GM21360 (cell line): ENCODE measurements at regions not wholly inside any gene's neighbourhood (a gene's known extent, or its start where the extent isn't known, plus 50 kb on each side); places are given as distances from the start of the nearest gene placed in this dataset.
"Not testable (repeated sequence)": the region's sequence is repeated elsewhere in the genome, so short reads cannot be mapped to it uniquely, and the experiment has no call there.

Experiments
- ATAC-seq: cut with Tn5 transposase; IDR thresholded peaks from one replicate; pipeline ENCODE4 v1.9.1; 2021; ENCODE audit warnings: mild to moderate bottlenecking, moderate library complexity; ENCODE audit not compliant: unreplicated experiment

DNA sequence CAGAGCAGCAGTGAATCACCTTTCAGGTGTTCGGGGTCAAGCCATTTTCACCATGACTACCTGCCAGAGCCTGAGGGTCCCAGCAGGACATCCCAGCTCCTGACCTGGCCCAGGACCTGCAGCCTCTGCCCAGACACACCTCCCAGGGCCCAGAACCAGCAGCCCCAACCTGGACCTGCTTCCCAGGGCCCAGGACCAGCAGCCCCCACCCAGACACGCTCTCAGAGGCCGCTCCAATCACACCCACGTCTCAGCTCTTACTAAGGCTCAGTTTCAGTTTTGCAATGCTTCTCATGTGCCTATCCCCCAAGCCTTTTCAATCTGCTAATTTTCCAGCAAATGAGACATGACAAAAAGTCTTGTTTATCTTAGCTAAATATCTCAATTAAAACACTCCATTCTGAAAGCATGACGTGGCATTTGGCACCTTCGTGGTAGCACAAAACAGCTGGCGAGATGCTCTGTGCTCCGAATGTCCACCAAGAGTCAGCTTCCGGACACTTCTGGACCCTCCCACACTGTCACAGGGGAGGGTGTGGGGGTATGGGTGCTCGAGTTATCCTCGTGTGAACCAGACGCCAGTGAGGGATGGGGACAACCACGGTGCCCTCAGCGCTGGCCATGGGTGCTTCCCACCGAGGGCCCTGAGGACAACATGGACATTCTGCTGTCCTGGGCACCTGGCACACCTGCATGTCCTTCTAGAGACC is 253.2 kb downstream of the DLL1 start:
- ATAC-seq = no peak

GRCh38 chr6:170036916-170037315 is 254.0 kb downstream of the DLL1 start:
- ATAC-seq = no peak

DNA sequence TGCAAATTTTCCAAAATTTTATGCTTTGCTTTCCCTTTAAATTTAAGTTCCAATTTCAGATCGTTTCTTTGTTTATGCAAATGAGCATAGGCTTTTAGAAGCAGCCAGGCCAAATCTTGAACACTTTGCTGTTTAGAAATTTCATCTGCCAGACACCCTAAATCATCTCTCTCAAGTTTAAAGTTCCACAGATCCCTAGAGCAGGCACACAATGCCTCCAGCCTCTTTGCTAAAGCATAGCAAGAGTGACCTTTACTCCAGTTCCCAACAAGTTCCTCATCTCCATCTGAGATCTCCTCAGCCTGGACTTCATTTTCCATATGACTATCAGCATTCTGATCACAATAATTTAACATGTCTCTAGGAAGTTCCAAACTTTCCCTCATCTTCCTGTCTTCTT is 254.5 kb downstream of the DLL1 start:
- not testable (repeated sequence) for ATAC-seq

- ATAC-seq = no peak
Observed at GRCh38 chr6:170035901-170036304, 255.0 kb downstream of the DLL1 start.

GRCh38 chr6:170035044-170035443 is 255.8 kb downstream of the DLL1 start:
- no peak for ATAC-seq

GRCh38 chr6:170034294-170034693 is 256.6 kb downstream of the DLL1 start:
- ATAC-seq = no peak

DNA sequence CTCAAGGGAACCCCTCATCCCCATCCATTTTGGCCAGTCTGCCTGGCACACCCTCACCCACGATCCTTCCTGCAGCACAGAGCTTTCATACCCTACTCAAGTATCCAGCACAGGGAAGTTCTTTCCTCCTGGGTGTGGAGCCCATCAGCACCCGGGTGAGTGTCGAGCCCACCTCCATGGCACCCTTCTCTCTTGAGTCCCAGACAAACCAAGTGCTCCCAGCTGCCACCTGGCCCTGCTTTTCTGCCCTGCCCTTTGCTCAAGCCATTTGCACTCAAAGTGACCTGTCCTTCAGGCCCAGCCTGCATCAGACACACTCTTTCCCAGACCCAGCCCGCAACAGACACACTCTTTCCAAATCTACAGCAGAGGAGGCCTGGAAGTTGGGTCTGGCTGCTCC is 257.2 kb downstream of the DLL1 start:
- ATAC-seq = no peak

- no peak for ATAC-seq
Observed at GRCh38 chr6:170032706-170033309, 258.1 kb downstream of the DLL1 start.

- no peak for ATAC-seq
Observed at GRCh38 chr6:170032197-170032596, 258.7 kb downstream of the DLL1 start.

- no peak for ATAC-seq
Observed at GRCh38 chr6:170031684-170032121, 259.2 kb downstream of the DLL1 start.

GRCh38 chr6:170030821-170031471 is 259.9 kb downstream of the DLL1 start:
- ATAC-seq = no peak

DNA sequence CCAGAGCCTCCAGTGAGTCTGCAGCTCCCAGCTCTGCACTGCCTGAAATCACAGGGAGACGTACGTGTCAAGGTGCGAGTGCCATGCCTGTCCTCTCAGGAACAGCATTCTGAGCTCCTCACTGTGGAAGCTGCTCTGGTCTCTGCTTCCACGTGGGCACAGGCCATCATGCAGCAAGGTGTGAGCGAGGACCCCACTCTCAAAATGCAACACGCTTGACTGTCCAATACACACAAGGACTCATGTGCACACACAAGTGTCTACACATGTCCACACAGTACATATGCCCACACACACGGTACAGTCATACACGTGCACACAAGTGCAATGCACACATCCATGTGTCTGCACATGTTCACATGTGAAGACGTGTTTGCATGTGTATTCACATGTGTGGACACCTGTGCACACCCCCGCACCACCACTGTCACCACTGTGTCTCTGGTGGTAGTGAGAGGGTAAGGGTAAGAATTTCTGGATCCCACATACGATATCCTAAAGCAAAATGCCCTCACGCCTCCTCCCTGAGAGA is 260.5 kb downstream of the DLL1 start:
- no peak for ATAC-seq

DNA sequence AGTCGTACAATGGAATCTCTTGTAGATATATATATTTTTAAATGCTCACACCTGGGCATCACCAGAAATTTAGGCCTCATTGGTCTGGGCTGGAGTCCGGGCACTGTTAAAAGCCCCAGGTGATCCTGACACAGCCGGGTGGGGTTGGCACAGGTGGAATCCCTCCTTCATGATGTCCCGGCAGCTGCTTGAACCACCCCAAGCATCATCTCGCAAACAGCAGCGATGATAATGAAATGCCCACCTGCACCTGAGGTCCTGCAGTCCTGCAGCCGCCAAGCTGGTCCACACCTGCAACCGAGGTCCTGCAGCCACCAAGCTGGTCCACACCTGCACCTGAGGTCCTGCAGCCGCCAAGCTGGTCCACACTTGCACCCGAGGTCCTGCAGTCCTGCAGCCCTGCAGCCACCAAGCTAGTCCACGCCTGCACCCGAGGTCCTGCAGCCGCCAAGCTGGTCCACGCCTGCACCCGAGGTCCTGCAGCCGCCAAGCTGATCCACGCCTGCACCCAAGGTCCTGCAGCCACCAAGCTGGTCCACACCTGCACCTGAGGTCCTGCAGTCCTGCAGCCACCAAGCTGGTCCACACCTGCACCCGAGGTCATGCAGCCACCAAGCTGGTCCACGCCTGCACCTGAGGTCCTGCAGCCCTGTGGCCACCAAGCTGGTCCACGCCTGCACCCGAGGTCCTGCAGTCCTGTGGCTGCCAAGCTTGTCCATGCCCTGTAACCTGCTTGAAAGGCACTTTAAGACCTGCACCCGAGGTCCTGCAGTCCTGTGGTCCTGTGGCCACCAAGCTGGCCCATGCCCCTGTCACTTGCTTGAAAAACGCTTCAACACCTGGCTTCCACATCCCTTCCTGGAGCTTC is 261.2 kb downstream of the DLL1 start:
- no peak for ATAC-seq

DNA sequence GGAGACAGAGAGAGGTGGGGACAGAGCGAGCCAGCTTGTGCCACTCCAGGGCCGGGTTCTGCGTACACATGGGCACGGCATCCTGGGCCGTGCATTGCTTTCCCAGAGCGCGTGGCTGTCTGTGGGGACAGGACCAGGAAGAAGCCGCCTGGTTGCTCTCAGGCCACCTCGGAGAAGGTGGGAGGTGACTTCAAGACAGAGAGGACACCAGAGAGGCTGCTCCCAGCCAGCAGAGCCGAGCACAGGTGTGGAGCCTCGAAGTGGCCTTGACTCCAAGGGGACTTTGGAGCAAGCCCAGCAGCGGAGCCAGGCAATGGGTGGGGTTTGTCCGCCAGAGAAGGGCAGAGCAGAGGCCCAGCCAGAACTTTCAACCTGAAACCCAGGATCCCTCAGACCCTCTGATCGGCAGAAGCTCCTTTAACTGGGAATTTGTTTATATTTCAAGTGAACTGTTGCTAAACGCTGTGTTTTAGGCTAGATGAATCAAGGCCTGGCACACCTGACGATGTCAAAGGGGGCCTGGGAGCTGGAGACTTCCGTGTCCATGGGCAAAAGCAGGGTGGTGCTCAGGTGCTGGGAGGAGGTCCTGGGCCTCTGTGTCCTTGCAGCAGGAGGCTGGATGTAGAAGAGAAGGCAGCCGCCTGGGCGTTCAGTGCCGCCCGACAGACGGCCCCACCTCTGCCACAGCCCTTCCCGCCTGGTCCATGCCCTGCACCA is 262.1 kb downstream of the DLL1 start:
- no peak for ATAC-seq

GRCh38 chr6:170027647-170028043 is 263.2 kb downstream of the DLL1 start:
- no peak for ATAC-seq

DNA sequence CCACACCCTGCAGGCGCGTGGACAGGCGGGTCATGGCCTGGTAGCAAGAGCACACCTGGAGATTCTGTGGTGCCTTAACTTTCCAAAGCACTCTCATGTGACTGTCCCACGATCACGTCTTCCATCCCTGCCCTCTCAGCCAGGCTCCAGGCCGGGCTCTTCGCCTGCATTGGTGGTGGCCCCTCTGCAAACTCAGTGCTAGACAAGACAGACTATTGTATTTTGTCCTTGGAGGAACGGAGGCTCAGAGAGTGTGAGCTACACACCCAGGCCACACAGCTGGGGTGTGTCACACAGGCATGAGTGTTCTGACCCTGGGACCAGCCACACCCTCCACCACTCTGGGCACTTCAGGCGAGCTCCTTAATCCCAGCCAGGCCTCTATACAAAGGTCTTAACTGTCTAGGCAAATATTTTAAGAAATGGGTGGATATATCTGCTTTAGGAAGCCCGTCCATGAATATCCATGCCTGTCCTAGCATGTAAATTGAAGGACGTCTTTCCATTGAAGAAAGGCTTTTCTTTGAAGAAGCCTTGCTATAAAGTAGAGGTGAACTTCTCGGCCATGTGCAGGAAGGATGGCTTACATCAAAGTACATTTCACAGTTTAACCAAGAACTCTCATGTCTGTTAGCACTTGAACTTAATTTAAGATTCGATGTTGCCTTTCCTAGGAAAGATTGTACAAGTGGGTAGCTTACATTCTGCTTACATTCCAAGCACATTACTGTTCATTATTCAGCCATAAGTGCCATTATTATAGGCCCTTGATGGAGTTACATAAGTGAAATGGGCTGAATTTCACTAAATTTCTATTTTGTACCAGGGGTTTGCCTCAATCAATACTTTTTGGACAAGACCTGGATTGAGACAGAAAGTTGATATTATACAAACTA is 263.9 kb downstream of the DLL1 start:
- no peak for ATAC-seq

- ATAC-seq = no peak
Observed at GRCh38 chr6:170025935-170026750, 264.7 kb downstream of the DLL1 start.

DNA sequence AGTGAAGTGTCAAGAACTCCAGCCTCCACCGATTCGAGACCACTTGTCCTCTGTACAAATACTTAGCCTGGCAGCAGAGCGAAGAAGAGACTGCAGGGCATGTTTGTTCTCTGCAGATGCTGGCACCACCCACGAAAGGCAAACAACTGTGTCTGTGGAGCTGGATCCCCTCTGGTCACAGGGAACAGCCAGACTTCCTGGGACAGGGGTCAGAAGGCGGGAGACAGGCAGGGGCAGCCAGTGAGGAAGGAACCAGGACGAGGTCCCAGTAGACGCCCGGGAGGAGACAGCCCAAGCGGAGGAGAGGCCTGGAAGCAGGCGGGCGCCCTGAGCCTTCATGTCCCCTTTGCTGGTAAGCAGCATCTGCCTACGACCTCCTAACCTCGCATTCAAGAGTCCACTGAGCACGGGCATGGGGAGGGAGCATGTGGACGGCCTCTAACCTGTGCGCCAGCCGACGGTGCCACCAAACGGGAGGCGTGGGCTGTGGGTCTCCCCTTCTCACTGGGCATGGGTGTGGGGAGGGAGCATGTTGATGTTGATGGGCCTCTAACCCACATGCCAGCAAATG is 265.5 kb downstream of the DLL1 start:
- no peak for ATAC-seq
